Right atrium auricular region (tissue), 2 donors: ENCODE measurements at regions not wholly inside any gene's neighbourhood (a gene's known extent, or its start where the extent isn't known, plus 50 kb on each side); places are given as distances from the start of the nearest gene placed in this dataset.

Source experiments
- DNase-seq: peaks from one replicate; pipeline ENCODE4 v3.0.0-alpha.2; 2019; ENCODE audit warnings: low spot score
- H3K27ac ChIP-seq, 2 donors: fragments of 200-600 bp; sonication (generic); 1 replicate in 1 of 2; 2 replicates in 1 of 2; pipeline ENCODE4 v1.5.1; 2016 to 2019
- H3K27me3 ChIP-seq, 2 donors: fragments of 200-600 bp; sonication (generic); one replicate each; pipeline versions ENCODE4 v1.5.1 to v1.6.0; 2017 to 2019
- H3K36me3 ChIP-seq: fragments of 200-600 bp; sonication (generic); one replicate; pipeline ENCODE4 v1.5.1; 2016
- H3K4me1 ChIP-seq, 2 donors: fragments of 200-600 bp; sonication (generic); one replicate each; pipeline versions ENCODE4 v1.5.1 to v1.6.0; 2017 to 2019
- H3K4me3 ChIP-seq, 2 donors: fragments of 200-600 bp; sonication (generic); 1 replicate in 1 of 2; 2 replicates in 1 of 2; pipeline ENCODE4 v1.5.1; 2017 to 2019; ENCODE audit warnings: mild to moderate bottlenecking in 1 of 2, moderate library complexity in 1 of 2
- H3K9me3 ChIP-seq, 2 donors: fragments of 200-600 bp; sonication (generic); one replicate each; pipeline ENCODE4 v1.5.1; 2019
- TF ChIP-seq, protein P1 (sequence below), 2 donors: fragments of 200-600 bp; sonication (generic); IDR thresholded peaks; one replicate each; pipeline ENCODE4 v1.5.1; 2019; ENCODE audit warnings: antibody characterized with exemption in 2 of 2

DNA sequence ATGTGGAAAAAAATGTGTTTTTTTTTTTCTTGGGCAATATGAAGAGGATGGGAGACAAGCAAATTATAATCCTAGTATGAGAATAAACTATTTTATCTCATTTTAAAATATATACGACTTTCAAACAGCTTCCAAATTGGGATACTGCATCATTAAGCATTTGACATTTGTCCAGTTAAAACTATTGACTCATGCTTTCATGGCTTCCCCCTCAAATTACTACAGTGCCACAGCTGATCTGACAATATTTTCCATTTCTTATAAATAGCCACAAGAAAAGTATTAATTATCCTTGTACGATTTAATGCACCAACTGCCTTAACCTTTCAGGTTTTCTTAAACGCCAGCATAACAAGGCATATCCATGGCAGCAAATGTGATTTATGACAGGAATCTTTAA, 1134.8 kb upstream of the ZEB2 start:
- no peaks in the 10 kb centered on the region for H3K36me3 ChIP-seq
- no peak for DNase-seq
- no peaks in the 10 kb centered on the region for H3K4me1 ChIP-seq

DNA sequence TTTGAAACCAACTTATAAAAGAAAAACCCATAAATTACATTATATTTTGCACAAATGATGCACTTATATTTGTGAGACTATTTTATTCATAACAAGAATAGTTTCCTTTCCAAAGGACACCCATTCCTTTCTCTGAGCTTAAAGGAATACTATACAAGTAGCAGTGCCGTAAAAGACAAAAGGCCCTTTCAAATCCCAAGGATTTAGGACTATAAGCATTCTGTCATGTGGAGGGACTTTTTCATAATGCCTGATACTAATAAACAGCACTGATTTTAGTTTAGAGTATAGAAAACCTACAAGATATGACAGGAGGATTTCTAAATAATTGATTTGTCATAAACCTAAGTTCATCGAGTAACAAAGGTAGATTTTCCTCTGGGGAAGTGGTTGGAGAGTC, 1134.2 kb upstream of the ZEB2 start:
- Histone ChIP-seq H3K4me3 (no peak overlapping the region), H3K4me1 (no peaks in the 10 kb centered on the region), H3K9me3 (no peaks in the 10 kb centered on the region), H3K36me3 (no peaks in the 10 kb centered on the region), H3K27me3 (no peaks in the 10 kb centered on the region), H3K27ac (no peak overlapping the region)
- TF ChIP-seq, protein P1, sequence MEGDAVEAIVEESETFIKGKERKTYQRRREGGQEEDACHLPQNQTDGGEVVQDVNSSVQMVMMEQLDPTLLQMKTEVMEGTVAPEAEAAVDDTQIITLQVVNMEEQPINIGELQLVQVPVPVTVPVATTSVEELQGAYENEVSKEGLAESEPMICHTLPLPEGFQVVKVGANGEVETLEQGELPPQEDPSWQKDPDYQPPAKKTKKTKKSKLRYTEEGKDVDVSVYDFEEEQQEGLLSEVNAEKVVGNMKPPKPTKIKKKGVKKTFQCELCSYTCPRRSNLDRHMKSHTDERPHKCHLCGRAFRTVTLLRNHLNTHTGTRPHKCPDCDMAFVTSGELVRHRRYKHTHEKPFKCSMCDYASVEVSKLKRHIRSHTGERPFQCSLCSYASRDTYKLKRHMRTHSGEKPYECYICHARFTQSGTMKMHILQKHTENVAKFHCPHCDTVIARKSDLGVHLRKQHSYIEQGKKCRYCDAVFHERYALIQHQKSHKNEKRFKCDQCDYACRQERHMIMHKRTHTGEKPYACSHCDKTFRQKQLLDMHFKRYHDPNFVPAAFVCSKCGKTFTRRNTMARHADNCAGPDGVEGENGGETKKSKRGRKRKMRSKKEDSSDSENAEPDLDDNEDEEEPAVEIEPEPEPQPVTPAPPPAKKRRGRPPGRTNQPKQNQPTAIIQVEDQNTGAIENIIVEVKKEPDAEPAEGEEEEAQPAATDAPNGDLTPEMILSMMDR (IDR thresholded peaks at IDR 0.05): no peak
- no peak for DNase-seq

More for the DNA sequence above, 1134.8 kb upstream of the ZEB2 start:
- H3K27me3 ChIP-seq: no peaks in the 10 kb centered on the region
- no peaks in the 10 kb centered on the region for H3K9me3 ChIP-seq
- no peak overlapping the region for H3K4me3 ChIP-seq
- no peak overlapping the region for H3K27ac ChIP-seq
- TF ChIP-seq, protein P1 (IDR thresholded peaks at IDR 0.05): no peak

DNA sequence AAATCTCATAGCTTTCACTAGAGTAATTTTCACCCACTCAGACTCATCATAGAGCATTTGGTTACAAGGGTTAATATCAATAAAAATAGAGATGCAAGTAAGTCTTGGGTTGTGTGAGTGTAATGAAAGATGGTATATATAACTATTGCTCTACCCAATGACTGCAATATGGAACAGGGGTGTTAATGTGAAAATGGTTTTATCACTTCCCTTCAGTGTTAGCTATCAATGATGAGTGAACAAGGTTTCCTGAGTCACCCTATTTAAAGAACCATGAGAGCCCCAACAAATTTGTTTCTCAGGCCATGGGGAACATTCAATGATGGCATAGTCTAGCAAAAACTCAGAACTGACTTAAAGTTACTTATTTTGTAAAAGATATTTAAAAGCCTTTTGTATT, 1133.6 kb upstream of the ZEB2 start:
- Histone ChIP-seq H3K27ac (no peak overlapping the region), H3K36me3 (no peaks in the 10 kb centered on the region), H3K27me3 (no peaks in the 10 kb centered on the region), H3K4me3 (no peak overlapping the region), H3K4me1 (no peaks in the 10 kb centered on the region), H3K9me3 (no peaks in the 10 kb centered on the region)
- DNase-seq: no peak
- TF ChIP-seq, protein P1 (IDR thresholded peaks at IDR 0.05): no peak

DNA sequence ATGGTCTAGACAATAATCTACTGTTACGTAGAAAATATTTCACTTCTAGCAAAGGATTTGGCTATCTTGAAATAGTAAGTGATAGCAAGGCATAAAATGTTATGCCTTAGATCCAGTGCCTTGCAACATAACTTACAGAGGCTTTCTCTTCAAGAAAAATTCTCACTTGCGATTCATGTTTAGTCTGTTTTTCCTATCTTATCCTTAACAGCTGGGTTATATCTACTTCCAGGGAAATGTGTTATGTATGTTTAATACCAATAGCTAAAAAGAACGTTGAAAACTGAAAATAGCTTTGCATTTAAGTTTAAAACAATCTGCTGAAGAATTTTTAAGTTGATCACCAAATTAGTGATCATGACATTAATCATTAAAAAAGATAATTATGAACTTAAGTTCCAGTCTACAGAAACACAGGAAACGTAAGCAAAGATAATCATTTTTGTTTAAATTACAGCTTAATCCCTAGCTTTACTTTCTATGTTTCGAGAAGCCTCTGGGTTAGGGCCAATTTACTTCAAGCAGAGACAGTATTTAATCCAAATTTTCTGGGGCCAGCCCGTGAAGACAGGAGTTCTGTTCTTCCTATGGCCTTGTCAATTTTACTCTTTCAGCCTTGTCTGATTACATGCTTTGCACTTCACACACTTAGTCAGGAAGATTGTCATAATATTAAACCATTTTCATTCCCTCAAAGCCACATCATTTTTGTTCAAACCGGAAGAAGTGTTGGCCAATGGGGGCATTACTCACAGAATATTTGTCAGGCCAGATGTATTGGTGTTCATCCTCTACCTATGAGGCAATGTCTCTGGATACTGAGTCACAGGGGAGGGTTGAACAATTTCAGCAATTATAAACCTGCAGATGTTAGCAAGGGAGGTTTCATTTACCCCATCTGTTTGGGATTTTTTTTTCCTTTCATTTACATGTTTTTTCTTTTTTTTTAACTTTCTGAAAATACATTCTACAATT, 1132.9 kb upstream of the ZEB2 start:
- TF ChIP-seq, protein P1 (IDR thresholded peaks at IDR 0.05): no peak
- Histone ChIP-seq H3K27me3 (no peaks in the 10 kb centered on the region), H3K4me3 (no peak overlapping the region), H3K9me3 (no peaks in the 10 kb centered on the region), H3K4me1 (no peaks in the 10 kb centered on the region), H3K27ac (no peak overlapping the region), H3K36me3 (no peaks in the 10 kb centered on the region)
- no peak for DNase-seq

DNA sequence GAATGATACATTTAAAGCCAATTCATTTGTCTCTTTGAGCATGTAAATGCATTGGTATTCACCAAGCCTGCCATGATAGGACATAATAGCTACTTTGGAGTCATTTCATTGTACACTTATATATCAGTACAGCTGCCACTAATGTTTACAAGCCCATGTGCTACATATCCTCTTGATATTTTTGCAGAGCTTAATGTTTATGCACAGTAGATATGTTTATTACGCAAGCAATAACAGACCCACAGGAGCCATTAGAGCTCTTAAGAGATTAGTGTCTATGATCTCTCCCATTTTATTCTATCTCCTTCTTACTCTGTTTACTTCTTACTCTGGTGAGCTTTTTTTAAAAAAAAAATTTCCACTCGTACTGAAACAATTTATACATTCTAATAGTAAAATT, 1132.1 kb upstream of the ZEB2 start:
- no peaks in the 10 kb centered on the region for H3K4me1 ChIP-seq
- no peaks in the 10 kb centered on the region for H3K27me3 ChIP-seq
- H3K36me3 ChIP-seq: no peaks in the 10 kb centered on the region
- DNase-seq: no peak
- H3K9me3 ChIP-seq: no peaks in the 10 kb centered on the region
- TF ChIP-seq, protein P1 (IDR thresholded peaks at IDR 0.05): no peak
- H3K4me3 ChIP-seq: no peak overlapping the region
- no peak overlapping the region for H3K27ac ChIP-seq
